CD4-positive, alpha-beta T cell (primary cell): ENCODE measurements at regions not wholly inside any gene's neighbourhood (a gene's known extent, or its start where the extent isn't known, plus 50 kb on each side); places are given as distances from the start of the nearest gene placed in this dataset.
"Not testable (repeated sequence)": the region's sequence is repeated elsewhere in the genome, so short reads cannot be mapped to it uniquely, and the experiment has no call there.

Experiments
- ATAC-seq: fragments of 200-7000 bp; cut with Tn5 transposase; one replicate; pipeline ENCODE4 v1.10.0; 2022; ENCODE audit warnings: mild to moderate bottlenecking; ENCODE audit not compliant: poor library complexity
- CTCF ChIA-PET: fragments of 350-600 bp; sonication (Branson Sonifier 250); formaldehyde crosslinking; loops from one replicate; lab custom pipeline; 2021; ENCODE audit warnings: antibody characterized with exemption, inconsistent platforms; lab: Charles Lee
- POLR2A ChIA-PET: fragments of 350-600 bp; sonication (Branson Sonifier 250); formaldehyde crosslinking; loops from one replicate; lab custom pipeline; 2021; ENCODE audit warnings: antibody characterized with exemption, inconsistent platforms; lab: Charles Lee
- DNase-seq, 14 experiments: peaks; one replicate each; pipeline ENCODE4 v3.0.0-alpha.2; 2013 to 2020; ENCODE audit warnings: mixed read lengths in 2 of 14
- H3K27ac ChIP-seq, 2 donors: one replicate each; pipeline versions ENCODE4 v1.5.1 to v1.7.0; 2013; ENCODE audit warnings: low read length in 2 of 2, low read depth in 1 of 2, mild to moderate bottlenecking in 1 of 2
- H3K27me3 ChIP-seq, 2 experiments: 1 replicate in 1 of 2; 2 replicates in 1 of 2; pipeline versions ENCODE4 v1.6.1 to v1.7.0; 2013; ENCODE audit warnings: low read length in 2 of 2, control low read depth in 1 of 2, mild to moderate bottlenecking in 1 of 2, moderate library complexity in 1 of 2; ENCODE audit not compliant: insufficient read depth in 2 of 2, control insufficient read depth in 1 of 2
- H3K36me3 ChIP-seq: one replicate; pipeline ENCODE4 v1.6.1; 2013; ENCODE audit warnings: low read length, control low read depth; ENCODE audit not compliant: insufficient read depth
- H3K4me1 ChIP-seq: one replicate; pipeline ENCODE4 v1.6.1; 2013; ENCODE audit warnings: low read length, control low read depth; ENCODE audit not compliant: insufficient read depth
- H3K4me3 ChIP-seq: one replicate; pipeline ENCODE4 v1.5.1; 2013; ENCODE audit warnings: mild to moderate bottlenecking, low read length, moderate library complexity
- H3K9me3 ChIP-seq, 2 experiments: 1 replicate in 1 of 2; 2 replicates in 1 of 2; pipeline versions ENCODE4 v1.6.1 to v1.7.0; 2013; ENCODE audit warnings: low read length in 2 of 2, mild to moderate bottlenecking in 2 of 2, control low read depth in 1 of 2, moderate library complexity in 1 of 2; ENCODE audit not compliant: control insufficient read depth in 1 of 2, insufficient read depth in 1 of 2
- H3K27ac Mint-ChIP-seq: one replicate; pipeline ENCODE4 v1.8.0; 2020; ENCODE audit warnings: mixed read lengths
- H3K27me3 Mint-ChIP-seq: one replicate; pipeline ENCODE4 v1.8.0; 2021; ENCODE audit warnings: mixed read lengths
- H3K36me3 Mint-ChIP-seq: one replicate; pipeline ENCODE4 v1.8.0; 2021; ENCODE audit warnings: low read depth, mixed read lengths
- H3K4me1 Mint-ChIP-seq: one replicate; pipeline ENCODE4 v1.8.0; 2021; ENCODE audit warnings: low read depth, mixed read lengths
- H3K4me3 Mint-ChIP-seq: one replicate; pipeline ENCODE4 v1.8.0; 2020; ENCODE audit warnings: mild to moderate bottlenecking, mixed read lengths
- H3K9me3 Mint-ChIP-seq: one replicate; pipeline ENCODE4 v1.8.0; 2020; ENCODE audit warnings: mixed read lengths
- intact Hi-C, 2 experiments: fragments of 100-400 bp; cut with DNase I in 1 of 2; cut with micrococcal nuclease in 1 of 2; formaldehyde crosslinking; loops; one replicate each; pipeline versions ENCODE4 v1.15.1 to v1.9.0; 2023 to 2025; cut with DNase I, micrococcal nuclease
- TF ChIP-seq, protein P1 (sequence below): fragments of 200-600 bp; IDR thresholded peaks from one replicate; pipeline ENCODE4 v1.8.0; 2022; ENCODE audit warnings: antibody characterized with exemption, mild to moderate bottlenecking

DNA sequence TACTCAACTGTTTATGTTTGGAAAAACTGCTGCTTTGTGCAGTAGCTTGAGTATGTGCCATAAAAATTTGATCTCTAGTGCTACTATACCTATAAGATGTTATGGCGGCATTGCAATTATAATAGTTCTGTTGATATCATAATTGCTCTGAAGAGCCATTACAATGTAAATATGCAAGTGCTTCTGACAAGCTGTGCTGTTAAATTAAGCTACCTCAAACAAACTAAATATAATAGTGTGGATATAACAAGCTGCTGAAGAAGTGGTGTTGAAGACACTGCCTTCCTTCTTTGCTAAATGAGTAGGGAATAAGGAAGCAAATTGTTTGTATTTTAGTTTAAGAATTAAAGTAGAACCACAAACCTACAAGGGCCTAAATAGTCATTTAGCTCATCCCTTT is 301.0 kb upstream of the MIS18BP1 start:
- CTCF ChIA-PET: no interaction called here
- Mint-ChIP-seq H3K4me3 (no peak overlapping the region), H3K27me3 (no peaks in the 10 kb centered on the region), H3K27ac (no peak overlapping the region), H3K36me3 (no peaks in the 10 kb centered on the region), H3K9me3 (peaks cover 5% of the 10 kb centered on the region), H3K4me1 (no peaks in the 10 kb centered on the region)
- intact Hi-C loops: no loop called here
- Histone ChIP-seq H3K27me3 (no peaks in the 10 kb centered on the region), H3K9me3 (peaks cover 0 to 8% of the 10 kb centered on the region in 2 experiments), H3K36me3 (no peaks in the 10 kb centered on the region), H3K4me3 (no peak overlapping the region), H3K27ac (no peak overlapping the region), H3K4me1 (no peaks in the 10 kb centered on the region)
- POLR2A ChIA-PET: no interaction called here
- no peak for DNase-seq
- ATAC-seq: no peak
- TF ChIP-seq, protein P1, sequence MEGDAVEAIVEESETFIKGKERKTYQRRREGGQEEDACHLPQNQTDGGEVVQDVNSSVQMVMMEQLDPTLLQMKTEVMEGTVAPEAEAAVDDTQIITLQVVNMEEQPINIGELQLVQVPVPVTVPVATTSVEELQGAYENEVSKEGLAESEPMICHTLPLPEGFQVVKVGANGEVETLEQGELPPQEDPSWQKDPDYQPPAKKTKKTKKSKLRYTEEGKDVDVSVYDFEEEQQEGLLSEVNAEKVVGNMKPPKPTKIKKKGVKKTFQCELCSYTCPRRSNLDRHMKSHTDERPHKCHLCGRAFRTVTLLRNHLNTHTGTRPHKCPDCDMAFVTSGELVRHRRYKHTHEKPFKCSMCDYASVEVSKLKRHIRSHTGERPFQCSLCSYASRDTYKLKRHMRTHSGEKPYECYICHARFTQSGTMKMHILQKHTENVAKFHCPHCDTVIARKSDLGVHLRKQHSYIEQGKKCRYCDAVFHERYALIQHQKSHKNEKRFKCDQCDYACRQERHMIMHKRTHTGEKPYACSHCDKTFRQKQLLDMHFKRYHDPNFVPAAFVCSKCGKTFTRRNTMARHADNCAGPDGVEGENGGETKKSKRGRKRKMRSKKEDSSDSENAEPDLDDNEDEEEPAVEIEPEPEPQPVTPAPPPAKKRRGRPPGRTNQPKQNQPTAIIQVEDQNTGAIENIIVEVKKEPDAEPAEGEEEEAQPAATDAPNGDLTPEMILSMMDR: no peak

DNA sequence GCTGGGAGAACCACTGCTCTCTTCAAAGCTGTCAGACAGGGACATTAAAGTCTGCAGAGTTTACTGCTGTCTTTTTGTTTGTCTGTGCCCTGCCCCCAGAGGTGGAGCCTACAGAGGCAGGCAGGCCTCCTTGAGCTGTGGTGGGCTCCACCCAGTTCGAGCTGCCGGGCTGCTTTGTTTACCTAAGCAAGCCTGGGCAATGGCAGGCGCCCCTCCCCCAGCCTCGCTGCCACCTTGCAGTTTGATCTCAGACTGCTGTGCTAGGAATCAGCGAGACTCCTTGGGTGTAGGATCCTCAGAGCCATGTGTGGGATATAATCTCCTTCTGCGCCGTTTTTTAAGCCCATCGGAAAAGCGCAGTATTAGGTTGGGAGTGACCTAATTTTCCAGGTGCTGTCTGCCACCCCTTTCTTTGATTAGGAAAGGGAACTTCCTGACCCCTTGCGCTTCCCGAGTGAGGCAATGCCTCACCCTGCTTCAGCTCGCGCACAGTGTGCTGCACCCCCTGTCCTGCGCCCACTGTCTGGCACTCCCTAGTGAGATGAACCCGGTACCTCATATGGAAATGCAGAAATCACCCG is 298.3 kb upstream of the MIS18BP1 start:
- H3K4me3 ChIP-seq, H3K36me3 ChIP-seq, H3K27me3 ChIP-seq, H3K9me3 Mint-ChIP-seq, CTCF ChIA-PET, H3K27ac Mint-ChIP-seq, H3K4me1 Mint-ChIP-seq, H3K36me3 Mint-ChIP-seq, POLR2A ChIA-PET, H3K27me3 Mint-ChIP-seq, H3K4me3 Mint-ChIP-seq, ATAC-seq, DNase-seq, H3K4me1 ChIP-seq, H3K27ac ChIP-seq, intact Hi-C loops, H3K9me3 ChIP-seq: not testable (repeated sequence)

DNA sequence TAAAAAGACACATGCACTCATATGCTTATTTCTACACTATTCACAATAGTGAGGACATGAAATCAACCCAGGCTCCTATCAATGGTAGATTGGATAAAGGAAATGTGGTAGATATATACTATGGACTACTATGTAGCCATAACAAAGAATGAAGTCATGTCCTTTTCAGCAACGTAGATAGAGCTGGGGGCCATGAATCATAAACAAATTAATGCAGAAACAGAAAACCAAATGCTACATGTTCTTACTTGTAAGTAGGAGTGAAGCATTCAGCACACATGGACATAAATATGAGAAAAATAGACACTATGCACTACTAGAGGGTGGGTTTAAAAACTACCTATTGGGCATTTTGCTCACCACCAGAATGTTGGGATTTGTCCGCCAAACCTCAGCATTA is 278.0 kb upstream of the MIS18BP1 start:
- Mint-ChIP-seq H3K27ac (no peak overlapping the region), H3K9me3 (peaks cover 7% of the 10 kb centered on the region), H3K36me3 (no peaks in the 10 kb centered on the region), H3K4me3 (no peak overlapping the region), H3K4me1 (no peaks in the 10 kb centered on the region), H3K27me3 (no peaks in the 10 kb centered on the region)
- ChIA-PET CTCF (no interaction called here), POLR2A (no interaction called here)
- no peak overlapping the region for H3K4me3 ChIP-seq
- H3K27ac ChIP-seq: no peak overlapping the region
- no peak for ATAC-seq
- no peak for DNase-seq
- no peaks in the 10 kb centered on the region for H3K4me1 ChIP-seq
- H3K27me3 ChIP-seq: no peaks in the 10 kb centered on the region
- intact Hi-C loops: no loop called here
- H3K9me3 ChIP-seq: peaks cover 0 to 12% of the 10 kb centered on the region in 2 experiments
- no peaks in the 10 kb centered on the region for H3K36me3 ChIP-seq
- TF ChIP-seq, protein P1: no peak
